ENCODE measurements at regions not wholly inside any gene's neighbourhood (a gene's known extent, or its start where the extent isn't known, plus 50 kb on each side); places are given as distances from the start of the nearest gene placed in this dataset.

DNA sequence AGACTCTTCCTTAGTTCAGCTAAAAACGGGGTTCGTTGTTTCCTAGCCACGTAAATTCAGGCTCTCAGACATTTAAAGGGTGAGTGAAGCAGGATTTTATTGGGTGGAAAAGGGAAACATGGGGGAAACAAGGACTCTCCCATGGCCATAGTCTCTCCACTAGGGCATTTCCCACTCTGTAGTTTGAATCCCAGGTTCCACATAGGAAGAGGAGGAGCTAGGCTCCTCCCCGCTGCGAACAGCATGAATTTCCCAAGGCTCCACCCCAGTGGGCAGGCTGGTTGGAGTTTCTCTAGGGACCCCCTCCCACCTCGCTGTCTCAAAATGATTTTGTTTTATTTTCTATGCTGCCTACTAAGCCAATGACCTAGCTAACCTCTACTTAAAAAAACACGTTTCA lies 2170.8 kb upstream of the PCDH20 start:
- H3K4me3 ChIP-seq (ENCODE audit: low read depth, low read length), result no peak overlapping the region
- TF ChIP-seq, protein P1, sequence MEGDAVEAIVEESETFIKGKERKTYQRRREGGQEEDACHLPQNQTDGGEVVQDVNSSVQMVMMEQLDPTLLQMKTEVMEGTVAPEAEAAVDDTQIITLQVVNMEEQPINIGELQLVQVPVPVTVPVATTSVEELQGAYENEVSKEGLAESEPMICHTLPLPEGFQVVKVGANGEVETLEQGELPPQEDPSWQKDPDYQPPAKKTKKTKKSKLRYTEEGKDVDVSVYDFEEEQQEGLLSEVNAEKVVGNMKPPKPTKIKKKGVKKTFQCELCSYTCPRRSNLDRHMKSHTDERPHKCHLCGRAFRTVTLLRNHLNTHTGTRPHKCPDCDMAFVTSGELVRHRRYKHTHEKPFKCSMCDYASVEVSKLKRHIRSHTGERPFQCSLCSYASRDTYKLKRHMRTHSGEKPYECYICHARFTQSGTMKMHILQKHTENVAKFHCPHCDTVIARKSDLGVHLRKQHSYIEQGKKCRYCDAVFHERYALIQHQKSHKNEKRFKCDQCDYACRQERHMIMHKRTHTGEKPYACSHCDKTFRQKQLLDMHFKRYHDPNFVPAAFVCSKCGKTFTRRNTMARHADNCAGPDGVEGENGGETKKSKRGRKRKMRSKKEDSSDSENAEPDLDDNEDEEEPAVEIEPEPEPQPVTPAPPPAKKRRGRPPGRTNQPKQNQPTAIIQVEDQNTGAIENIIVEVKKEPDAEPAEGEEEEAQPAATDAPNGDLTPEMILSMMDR (IDR thresholded peaks at IDR 0.05; ENCODE audit: borderline replicate concordance, insufficient read depth, low read depth, low read length), result no peak

DNA sequence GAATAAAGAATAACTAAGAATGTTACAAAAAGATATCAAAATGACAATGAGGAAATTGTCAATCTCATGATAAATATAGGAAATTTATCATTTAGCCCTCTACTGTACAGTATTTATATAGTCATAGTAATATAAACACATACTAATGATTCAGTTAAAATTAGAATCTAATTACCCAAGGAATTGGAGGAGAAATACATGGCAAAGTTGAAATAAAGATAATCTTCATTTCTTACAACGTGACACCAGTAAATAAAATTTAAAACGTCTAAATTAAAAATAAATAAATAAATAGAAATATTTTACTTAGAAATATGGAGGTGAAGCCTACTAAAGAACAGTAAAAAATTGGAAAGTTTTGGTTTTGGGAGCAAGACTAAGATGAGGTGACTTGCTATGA lies 2163.1 kb upstream of the PCDH20 start:
- no peak overlapping the region for H3K4me3 ChIP-seq (ENCODE audit: low read depth, low read length)
- TF ChIP-seq, protein P1 (IDR thresholded peaks at IDR 0.05; ENCODE audit: borderline replicate concordance, insufficient read depth, low read depth, low read length), result no peak

- TF ChIP-seq, protein P1 (IDR thresholded peaks at IDR 0.05; ENCODE audit: borderline replicate concordance, insufficient read depth, low read depth, low read length), result no peak
- no peak overlapping the region for H3K4me3 ChIP-seq (ENCODE audit: low read depth, low read length)
These were observed 2151.4 kb upstream of the PCDH20 start for GRCh38 chr13:63567031-63567430.

DNA sequence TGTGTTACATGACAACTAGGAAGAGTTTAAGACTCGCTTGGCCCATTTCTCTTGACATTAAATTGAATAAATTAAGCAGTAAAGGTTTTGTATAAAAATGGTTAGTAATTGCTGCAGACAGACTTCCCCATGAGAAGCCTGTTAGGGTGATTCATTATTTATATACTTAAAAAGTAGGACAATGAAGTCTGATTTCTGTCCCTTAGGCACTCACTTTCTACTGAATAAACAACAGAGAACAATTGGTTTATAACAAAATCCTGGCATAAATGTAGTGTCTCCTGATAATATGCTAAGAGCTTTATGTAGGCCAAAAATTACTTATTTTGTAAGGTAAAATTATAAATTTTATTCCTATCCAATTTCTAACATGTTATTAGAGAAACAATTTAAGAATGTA lies 2138.5 kb upstream of the PCDH20 start:
- TF ChIP-seq, protein P1 (IDR thresholded peaks at IDR 0.05; ENCODE audit: borderline replicate concordance, insufficient read depth, low read depth, low read length), result no peak
- H3K4me3 ChIP-seq (ENCODE audit: low read depth, low read length), result no peak overlapping the region

- TF ChIP-seq, protein P1 (IDR thresholded peaks at IDR 0.05; ENCODE audit: borderline replicate concordance, insufficient read depth, low read depth, low read length), result no peak
- H3K4me3 ChIP-seq (ENCODE audit: low read depth, low read length), result no peak overlapping the region
These were observed 2136.1 kb upstream of the PCDH20 start for GRCh38 chr13:63551731-63552130.

DNA sequence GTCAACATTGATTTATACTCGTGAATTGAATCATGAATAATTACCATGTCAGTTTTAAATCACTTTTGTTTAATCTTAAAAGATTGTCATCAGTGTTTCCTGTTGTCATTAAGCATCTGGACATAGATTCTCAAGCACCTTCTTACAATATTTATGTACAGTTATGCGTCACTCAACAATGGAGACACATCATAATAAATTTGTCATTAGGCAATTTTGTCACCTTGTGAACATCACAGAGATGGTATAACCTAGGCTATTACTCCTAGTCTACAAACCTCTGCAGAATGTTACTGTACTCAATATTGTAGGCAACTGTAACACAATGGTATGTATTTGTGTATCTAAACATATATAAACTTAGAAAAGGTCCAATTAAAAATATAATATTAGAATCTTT lies 2130.9 kb upstream of the PCDH20 start:
- H3K4me3 ChIP-seq (ENCODE audit: low read depth, low read length), result no peak overlapping the region
- TF ChIP-seq, protein P1 (IDR thresholded peaks at IDR 0.05; ENCODE audit: borderline replicate concordance, insufficient read depth, low read depth, low read length), result no peak

GRCh38 chr13:63542770-63543169 lies 2127.1 kb upstream of the PCDH20 start:
- TF ChIP-seq, protein P1 (IDR thresholded peaks at IDR 0.05; ENCODE audit: borderline replicate concordance, insufficient read depth, low read depth, low read length), result no peak
- no peak overlapping the region for H3K4me3 ChIP-seq (ENCODE audit: low read depth, low read length)
